Activated CD4-positive, alpha-beta memory T cell treated with anti-CD3 and anti-CD28 coated beads for 36 hours (primary cell): ENCODE measurements at regions not wholly inside any gene's neighbourhood (a gene's known extent, or its start where the extent isn't known, plus 50 kb on each side); places are given as distances from the start of the nearest gene placed in this dataset.

Source experiments
- CTCF ChIA-PET: fragments of 350-600 bp; sonication (Branson Sonifier 250); formaldehyde crosslinking; loops from one replicate; lab custom pipeline; 2021; ENCODE audit warnings: antibody characterized with exemption, inconsistent platforms; lab: Charles Lee
- POLR2A ChIA-PET: fragments of 350-600 bp; sonication (Branson Sonifier 250); formaldehyde crosslinking; loops from one replicate; lab custom pipeline; 2021; ENCODE audit warnings: antibody characterized with exemption; lab: Charles Lee
- DNase-seq: peaks from one replicate; pipeline ENCODE4 v3.0.0-alpha.2; 2020
- H3K27ac Mint-ChIP-seq: one replicate; pipeline ENCODE4 v1.8.0; 2021; ENCODE audit warnings: mixed read lengths
- H3K27me3 Mint-ChIP-seq: one replicate; pipeline ENCODE4 v1.8.0; 2021; ENCODE audit warnings: mixed read lengths
- H3K36me3 Mint-ChIP-seq: one replicate; pipeline ENCODE4 v1.8.0; 2021; ENCODE audit warnings: mixed read lengths
- H3K4me1 Mint-ChIP-seq: one replicate; pipeline ENCODE4 v1.8.0; 2021; ENCODE audit warnings: low read depth, mixed read lengths
- H3K4me3 Mint-ChIP-seq: one replicate; pipeline ENCODE4 v1.8.0; 2021; ENCODE audit warnings: mild to moderate bottlenecking, mixed read lengths
- H3K9me3 Mint-ChIP-seq: one replicate; pipeline ENCODE4 v1.8.0; 2021; ENCODE audit warnings: mixed read lengths
- intact Hi-C: fragments of 100-400 bp; cut with micrococcal nuclease; formaldehyde crosslinking; loops from one replicate; pipeline ENCODE4 v1.15.1; 2023

DNA sequence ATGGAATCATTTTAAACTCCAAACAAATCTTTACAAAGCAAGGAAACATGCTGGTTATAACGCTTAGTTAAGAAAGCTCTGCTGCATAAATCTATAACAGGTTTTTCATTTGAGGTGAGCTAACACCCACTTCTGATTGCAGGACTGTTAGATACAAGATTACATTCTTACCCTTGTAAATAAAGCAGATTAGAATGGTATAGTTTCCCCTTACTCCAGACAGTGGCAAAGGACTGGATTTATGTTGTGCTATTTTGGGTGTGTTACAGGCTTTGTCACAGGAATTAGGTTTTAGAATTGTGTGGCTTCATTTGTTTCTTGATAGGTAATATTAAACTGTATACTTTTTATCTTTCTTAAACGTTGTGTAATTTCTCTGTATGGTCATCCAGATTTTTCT, 487.6 kb downstream of the ZWINT start:
- ChIA-PET CTCF (no interaction called here), POLR2A (no interaction called here)
- no peaks in the 10 kb centered on the region for H3K27me3 Mint-ChIP-seq
- H3K4me1 Mint-ChIP-seq = no peaks in the 10 kb centered on the region
- intact Hi-C loops = no loop called here
- peaks cover 7% of the 10 kb centered on the region for H3K9me3 Mint-ChIP-seq
- no peak overlapping the region for H3K27ac Mint-ChIP-seq
- DNase-seq = no peak
- no peak overlapping the region for H3K4me3 Mint-ChIP-seq
- H3K36me3 Mint-ChIP-seq = no peaks in the 10 kb centered on the region

GRCh38 chr10:55870186-55870585, 490.9 kb downstream of the ZWINT start:
- intact Hi-C loops = no loop called here
- ChIA-PET POLR2A (no interaction called here), CTCF (no interaction called here)
- no peak for DNase-seq
- H3K9me3 Mint-ChIP-seq = peaks cover 5% of the 10 kb centered on the region
- no peak overlapping the region for H3K4me3 Mint-ChIP-seq
- H3K27me3 Mint-ChIP-seq = no peaks in the 10 kb centered on the region
- H3K27ac Mint-ChIP-seq = no peak overlapping the region
- H3K4me1 Mint-ChIP-seq = no peaks in the 10 kb centered on the region
- H3K36me3 Mint-ChIP-seq = no peaks in the 10 kb centered on the region

DNA sequence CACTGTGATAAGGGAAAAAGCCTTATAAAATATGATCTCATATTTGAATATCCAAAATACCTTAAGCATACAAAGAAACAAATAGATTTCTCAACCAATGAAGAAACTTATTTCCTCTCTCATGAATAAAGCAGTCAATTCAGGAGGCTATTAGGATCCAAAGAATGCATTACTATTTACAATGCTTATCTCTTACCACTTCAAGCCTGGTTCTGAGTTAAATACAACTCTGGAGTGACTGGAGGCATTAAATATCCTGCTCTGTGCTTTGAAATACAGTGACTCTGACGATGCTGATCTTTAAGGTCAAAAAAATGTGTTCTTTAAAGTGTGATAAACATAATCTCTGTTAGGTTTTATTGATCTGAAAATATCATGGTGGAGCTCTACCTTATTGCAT, 493.2 kb downstream of the ZWINT start:
- H3K36me3 Mint-ChIP-seq = no peaks in the 10 kb centered on the region
- ChIA-PET POLR2A (no interaction called here), CTCF (no interaction called here)
- intact Hi-C loops = no loop called here
- no peak overlapping the region for H3K4me3 Mint-ChIP-seq
- no peaks in the 10 kb centered on the region for H3K27me3 Mint-ChIP-seq
- H3K9me3 Mint-ChIP-seq = peaks cover 5% of the 10 kb centered on the region
- no peak for DNase-seq
- H3K27ac Mint-ChIP-seq = no peak overlapping the region
- H3K4me1 Mint-ChIP-seq = no peaks in the 10 kb centered on the region

- no peak overlapping the region for H3K4me3 Mint-ChIP-seq
- peaks cover 13% of the 10 kb centered on the region for H3K9me3 Mint-ChIP-seq
- H3K27ac Mint-ChIP-seq = no peak overlapping the region
- intact Hi-C loops = no loop called here
- H3K4me1 Mint-ChIP-seq = no peaks in the 10 kb centered on the region
- CTCF ChIA-PET = no interaction called here
- no peak for DNase-seq
- POLR2A ChIA-PET = no interaction called here
- no peaks in the 10 kb centered on the region for H3K36me3 Mint-ChIP-seq
- no peaks in the 10 kb centered on the region for H3K27me3 Mint-ChIP-seq
Measured at GRCh38 chr10:55858730-55859129, 502.3 kb downstream of the ZWINT start.

- Mint-ChIP-seq H3K27ac (no peak overlapping the region), H3K4me3 (no peak overlapping the region), H3K27me3 (no peaks in the 10 kb centered on the region), H3K36me3 (no peaks in the 10 kb centered on the region), H3K4me1 (no peaks in the 10 kb centered on the region), H3K9me3 (peaks cover 4% of the 10 kb centered on the region)
- no peak for DNase-seq
- ChIA-PET POLR2A (no interaction called here), CTCF (no interaction called here)
- intact Hi-C loops = no loop called here
Measured at GRCh38 chr10:55852900-55853299, 508.2 kb downstream of the ZWINT start.

DNA sequence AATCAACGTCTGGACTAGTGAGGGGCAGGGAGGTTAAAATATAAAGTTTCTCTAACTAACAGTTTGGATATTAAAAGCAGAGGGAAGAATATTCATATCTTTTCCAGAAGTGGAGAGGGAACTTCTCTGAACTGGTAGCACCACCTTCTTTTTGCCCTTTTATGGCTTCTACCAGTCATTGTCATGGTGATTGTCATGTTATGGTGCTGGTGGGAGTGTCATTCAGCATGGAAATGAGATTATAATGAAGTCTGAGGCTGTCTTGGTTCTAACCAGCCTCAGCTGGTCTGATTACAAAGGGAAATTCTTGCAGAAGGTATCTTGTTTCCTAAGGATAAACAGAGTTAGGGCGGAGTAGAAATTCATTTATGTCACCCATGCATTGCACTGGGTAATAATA, 523.8 kb downstream of the ZWINT start:
- CTCF ChIA-PET = no interaction called here
- no peak for DNase-seq
- Mint-ChIP-seq H3K4me3 (no peak overlapping the region), H3K27me3 (no peaks in the 10 kb centered on the region), H3K9me3 (peaks cover 6% of the 10 kb centered on the region), H3K36me3 (no peaks in the 10 kb centered on the region), H3K4me1 (no peaks in the 10 kb centered on the region), H3K27ac (no peak overlapping the region)
- POLR2A ChIA-PET = no interaction called here
- intact Hi-C loops = no loop called here

DNA sequence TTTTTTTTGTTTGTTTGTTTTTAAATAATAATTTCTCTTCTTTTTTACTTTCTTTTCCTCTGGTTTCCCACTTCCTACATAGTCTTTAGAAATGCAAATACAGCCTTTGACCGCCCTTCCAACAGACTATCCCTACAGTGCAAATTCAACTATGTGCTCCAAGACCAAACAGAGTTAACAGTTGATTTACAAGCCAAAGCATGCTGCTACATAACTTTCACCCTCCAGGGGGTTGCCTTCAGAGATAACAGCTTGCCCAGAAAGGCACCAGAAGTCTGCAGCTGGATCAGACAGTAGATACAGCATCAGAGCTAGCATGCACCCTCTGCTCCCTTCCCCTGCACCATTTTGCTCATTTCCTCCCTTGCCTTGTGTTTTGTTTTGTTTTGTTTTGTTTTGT, 539.0 kb downstream of the ZWINT start:
- H3K4me1 Mint-ChIP-seq = no peaks in the 10 kb centered on the region
- CTCF ChIA-PET = no interaction called here
- no peak for DNase-seq

GRCh38 chr10:55820478-55820877, 540.6 kb downstream of the ZWINT start:
- Mint-ChIP-seq H3K27ac (no peak overlapping the region), H3K4me1 (no peaks in the 10 kb centered on the region), H3K36me3 (no peaks in the 10 kb centered on the region), H3K4me3 (no peak overlapping the region), H3K27me3 (no peaks in the 10 kb centered on the region), H3K9me3 (peaks cover 27% of the 10 kb centered on the region)
- DNase-seq = no peak
- intact Hi-C loops = no loop called here
- ChIA-PET CTCF (no interaction called here), POLR2A (no interaction called here)

More for the DNA sequence above, 539.0 kb downstream of the ZWINT start:
- H3K36me3 Mint-ChIP-seq = no peaks in the 10 kb centered on the region
- no peaks in the 10 kb centered on the region for H3K27me3 Mint-ChIP-seq
- intact Hi-C loops = no loop called here
- H3K27ac Mint-ChIP-seq = no peak overlapping the region
- no peak overlapping the region for H3K4me3 Mint-ChIP-seq
- POLR2A ChIA-PET = no interaction called here
- peaks cover 28% of the 10 kb centered on the region for H3K9me3 Mint-ChIP-seq

- Mint-ChIP-seq H3K4me3 (no peak overlapping the region), H3K36me3 (no peaks in the 10 kb centered on the region), H3K4me1 (no peaks in the 10 kb centered on the region), H3K27me3 (no peaks in the 10 kb centered on the region), H3K27ac (no peak overlapping the region), H3K9me3 (peaks cover 24% of the 10 kb centered on the region)
- intact Hi-C loops = no loop called here
- DNase-seq = no peak
- ChIA-PET POLR2A (no interaction called here), CTCF (no interaction called here)
Measured at GRCh38 chr10:55820071-55820470, 541.0 kb downstream of the ZWINT start.

DNA sequence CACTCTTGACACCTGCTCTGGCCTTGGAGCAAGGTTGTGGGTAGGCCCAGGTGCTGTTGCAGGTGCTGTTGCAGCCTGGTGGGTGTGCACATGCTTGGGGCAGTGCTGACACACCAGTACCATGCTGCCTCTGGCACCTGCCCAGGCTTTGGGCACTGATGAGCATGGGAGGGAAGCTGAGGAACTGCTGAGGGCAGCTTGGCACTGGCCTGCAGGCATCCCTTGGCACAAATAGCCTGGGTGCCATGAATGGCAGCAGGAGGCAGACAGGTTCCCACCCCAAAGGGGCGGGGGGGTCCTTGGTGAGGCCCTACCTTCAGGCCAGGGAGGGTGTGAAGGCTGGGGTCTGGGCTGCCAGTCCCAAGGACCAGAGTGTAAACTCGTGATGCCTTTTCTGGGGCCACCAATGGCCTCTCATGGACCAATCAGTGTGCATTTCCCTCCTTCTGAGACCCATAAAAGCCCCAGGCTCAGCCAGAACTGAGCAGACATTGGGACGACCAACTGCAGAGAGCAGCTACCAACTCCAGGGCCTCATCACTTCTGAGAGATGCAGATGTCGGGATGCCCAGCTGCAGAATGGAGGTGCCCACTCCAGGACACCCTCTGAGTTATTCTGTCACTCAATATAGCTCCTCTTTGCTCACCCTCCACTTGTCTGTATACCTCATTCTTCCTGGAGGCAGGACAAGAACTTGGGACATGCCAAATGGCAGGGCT, 547.4 kb downstream of the ZWINT start:
- ChIA-PET CTCF (no interaction called here), POLR2A (no interaction called here)
- intact Hi-C loops = no loop called here
- Mint-ChIP-seq H3K27ac (no peak overlapping the region), H3K27me3 (no peaks in the 10 kb centered on the region), H3K4me1 (no peaks in the 10 kb centered on the region), H3K36me3 (no peaks in the 10 kb centered on the region), H3K4me3 (no peak overlapping the region), H3K9me3 (peaks cover 4% of the 10 kb centered on the region)
- no peak for DNase-seq

DNA sequence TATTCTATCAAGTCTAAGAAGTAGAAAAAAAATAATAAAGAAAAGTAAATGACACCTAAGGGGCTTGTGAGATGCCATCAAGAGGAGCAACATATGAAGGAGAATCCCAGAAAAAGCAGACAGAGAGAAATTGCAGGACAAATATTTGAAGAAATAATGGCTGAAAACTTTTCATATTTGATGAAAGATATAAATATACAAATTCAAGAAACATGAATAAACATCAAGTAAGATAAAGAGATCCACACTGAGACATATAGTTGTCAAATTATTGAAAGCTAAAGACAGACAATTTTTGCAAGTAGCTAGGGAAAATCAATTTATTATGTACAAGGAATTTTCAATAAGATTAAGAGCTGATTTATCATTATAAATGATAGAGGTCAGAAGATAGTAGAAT, 558.0 kb downstream of the ZWINT start:
- no peak overlapping the region for H3K4me3 Mint-ChIP-seq
- H3K27me3 Mint-ChIP-seq = no peaks in the 10 kb centered on the region
- ChIA-PET CTCF (no interaction called here), POLR2A (no interaction called here)
- no peaks in the 10 kb centered on the region for H3K4me1 Mint-ChIP-seq
- H3K9me3 Mint-ChIP-seq = peaks cover 17% of the 10 kb centered on the region
- intact Hi-C loops = no loop called here
- H3K36me3 Mint-ChIP-seq = no peaks in the 10 kb centered on the region
- no peak overlapping the region for H3K27ac Mint-ChIP-seq
- no peak for DNase-seq

DNA sequence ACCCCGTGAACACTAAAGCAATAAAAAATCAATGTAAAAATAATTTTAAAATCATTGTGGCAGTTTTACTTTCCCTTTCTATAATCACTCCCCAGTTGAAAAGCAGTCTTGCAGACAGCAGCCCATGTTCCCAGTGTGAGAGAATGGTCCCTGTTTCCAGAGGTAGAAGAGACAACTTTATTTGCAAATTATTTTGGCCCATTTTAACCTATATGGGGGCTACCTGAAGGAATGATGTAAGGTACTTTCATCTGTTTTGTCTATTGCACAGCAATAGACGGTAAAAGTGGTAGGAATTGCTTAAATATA, 559.8 kb downstream of the ZWINT start:
- no peak overlapping the region for H3K4me3 Mint-ChIP-seq
- H3K27ac Mint-ChIP-seq = no peak overlapping the region

GRCh38 chr10:55800602-55801352, 560.3 kb downstream of the ZWINT start:
- H3K36me3 Mint-ChIP-seq = no peaks in the 10 kb centered on the region
- peaks cover 26% of the 10 kb centered on the region for H3K9me3 Mint-ChIP-seq
- no peak overlapping the region for H3K4me3 Mint-ChIP-seq

More for the DNA sequence above, 559.8 kb downstream of the ZWINT start:
- Mint-ChIP-seq H3K4me1 (no peaks in the 10 kb centered on the region), H3K36me3 (no peaks in the 10 kb centered on the region), H3K9me3 (peaks cover 27% of the 10 kb centered on the region), H3K27me3 (no peaks in the 10 kb centered on the region)
- ChIA-PET CTCF (no interaction called here), POLR2A (no interaction called here)
- intact Hi-C loops = no loop called here
- no peak for DNase-seq

More at GRCh38 chr10:55800602-55801352, 560.3 kb downstream of the ZWINT start:
- H3K4me1 Mint-ChIP-seq = no peaks in the 10 kb centered on the region
- CTCF ChIA-PET = no interaction called here
- intact Hi-C loops = no loop called here
- POLR2A ChIA-PET = no interaction called here
- H3K27ac Mint-ChIP-seq = no peak overlapping the region
- no peak for DNase-seq
- H3K27me3 Mint-ChIP-seq = no peaks in the 10 kb centered on the region
